ENCODE measurements at regions not wholly inside any gene's neighbourhood (a gene's known extent, or its start where the extent isn't known, plus 50 kb on each side); places are given as distances from the start of the nearest gene placed in this dataset.

DNA sequence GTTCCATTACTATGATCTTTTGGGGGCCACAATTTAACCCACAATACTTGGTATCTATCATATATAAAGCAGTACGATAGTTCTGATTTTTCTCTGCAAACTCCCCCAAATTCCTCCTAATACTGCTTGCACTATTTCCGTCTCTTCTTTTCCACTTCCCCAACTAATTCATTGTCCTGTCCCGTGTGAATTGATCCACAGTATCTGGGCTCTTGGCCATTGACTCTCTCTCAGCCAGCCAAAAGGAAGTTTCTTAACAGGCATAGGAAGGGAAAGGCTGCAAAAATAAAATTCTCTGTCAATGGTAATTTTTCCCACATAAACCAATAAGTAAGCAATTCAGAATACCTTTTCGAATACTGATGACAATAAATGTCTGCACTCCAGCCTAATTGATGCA, 91.7 kb upstream of the DSCAM start:
- Histone ChIP-seq H3K27me3 (replicated peaks in 1 of 4; ENCODE audit: control insufficient read depth in 3 of 4, extremely low read depth in 1 of 4, insufficient read depth in 3 of 4, low read length in 3 of 4) (no peaks in the 10 kb centered on the region), H2BK120ac (replicated peaks; ENCODE audit: low read depth, low read length) (no peak overlapping the region), H4K20me1 (replicated peaks in 1 of 2; ENCODE audit: control insufficient read depth in 1 of 2, insufficient read depth in 2 of 2, low read length in 2 of 2) (no peaks in the 10 kb centered on the region), H2BK12ac (ENCODE audit: low read depth, low read length) (no peak overlapping the region), H3K4ac (replicated peaks; ENCODE audit: insufficient read length, low read depth, low read length) (no peak overlapping the region), H3K9me3 (ENCODE audit: insufficient read depth in 2 of 2, low read depth in 1 of 2, low read length in 1 of 2) (no peaks in the 10 kb centered on the region), H3K56ac (replicated peaks; ENCODE audit: insufficient read length, low read depth, low read length) (no peak overlapping the region), H3K36me3 (ENCODE audit: control insufficient read depth in 2 of 4, insufficient read depth in 4 of 4, low read length in 3 of 4) (no peaks in the 10 kb centered on the region), H2BK20ac (ENCODE audit: low read length) (no peak overlapping the region), H2BK5ac (ENCODE audit: low read depth, low read length) (no peak overlapping the region), H3K4me3 (ENCODE audit: extremely low read depth in 1 of 4, insufficient read depth in 2 of 4, low read depth in 3 of 4, low read length in 4 of 4) (no peak overlapping the region), H4K5ac (ENCODE audit: insufficient read length, low read depth, low read length) (no peak overlapping the region), H3K27ac (ENCODE audit: low read depth, low read length) (no peak overlapping the region), H3K4me1 (replicated peaks in 1 of 4; ENCODE audit: control insufficient read depth in 3 of 4, insufficient read depth in 4 of 4, low read length in 3 of 4) (peaks cover 0 to 3% (median under 1%) of the 10 kb centered on the region in 4 experiments; a peak in 1 of 7 replicates), H4K91ac (replicated peaks; ENCODE audit: insufficient read length, low read length) (no peak overlapping the region), H3K79me2 (ENCODE audit: control insufficient read depth in 1 of 2, insufficient read depth in 2 of 2, low read length in 2 of 2) (no peaks in the 10 kb centered on the region), H3K9ac (replicated peaks in 1 of 4; ENCODE audit: extremely low read depth in 1 of 4, low read depth in 3 of 4, low read length in 3 of 4) (no peak overlapping the region), H2AFZ (ENCODE audit: low read length) (no peak overlapping the region), H3K79me1 (ENCODE audit: low read depth, low read length) (no peaks in the 10 kb centered on the region), H3K18ac (ENCODE audit: extremely low read depth, low read length) (no peak overlapping the region), H2AK5ac (ENCODE audit: low read depth, low read length) (no peak overlapping the region), H2BK15ac (ENCODE audit: low read length) (no peak overlapping the region), H3K4me2 (ENCODE audit: insufficient read depth in 1 of 2, low read depth in 2 of 2, low read length in 2 of 2) (no peak overlapping the region), H3K23ac (ENCODE audit: insufficient read length) (no peak overlapping the region), H4K8ac (ENCODE audit: extremely low read depth, insufficient read depth, low read length) (no peak overlapping the region), H3K23me2 (ENCODE audit: low read depth, low read length) (0 out of 2 replicates have a peak, but pooled peaks cover 3% of the 10 kb centered on the region), H3K14ac (ENCODE audit: insufficient read length) (no peak overlapping the region)
- WGBS, 2 experiments (ENCODE audit: extremely low coverage in 1 of 2, insufficient coverage in 1 of 2, insufficient read length in 1 of 2, insufficient replicate concordance in 2 of 2, low coverage in 1 of 2, low lambda C conversion rate in 2 of 2, missing lambda C conversion rate in 1 of 2): 89% methylated on average over 4 of the region's 4 CpGs; no CpG with 5 or more reads in 1 of the 2 experiments
- POLR2A ChIA-PET (ENCODE audit: partially characterized antibody): no interaction called here
- no peak for DNase-seq (ENCODE audit: low read depth in 1 of 2, low spot score in 2 of 2)
- CTCF ChIA-PET (ENCODE audit: partially characterized antibody): no interaction called here
- FAIRE-seq: no peak
- TF ChIP-seq PHF8 (conservative IDR thresholded peaks at IDR 0.05; ENCODE audit: low read depth, low read length) (no peak), BRCA1 (IDR thresholded peaks at IDR 0.05; ENCODE audit: low read depth, low read length) (no peak), CHD1 (IDR thresholded peaks at IDR 0.05; ENCODE audit: low read depth, low read length) (no peak), SIRT6 (IDR thresholded peaks at IDR 0.05; ENCODE audit: low read length) (no peak), CEBPB (IDR thresholded peaks at IDR 0.05; ENCODE audit: low read depth, low read length) (no peak), USF2 (IDR thresholded peaks at IDR 0.05; ENCODE audit: low read length) (no peak), MAFK (IDR thresholded peaks at IDR 0.05; ENCODE audit: low read depth, low read length) (no peak), FOSL1 (IDR thresholded peaks at IDR 0.05; ENCODE audit: insufficient read depth, low read depth, low read length) (no peak), POLR2AphosphoS5 (IDR thresholded peaks at IDR 0.05; ENCODE audit: low read depth, low read length) (no peak), TAF7 (optimal IDR thresholded peaks at IDR 0.05; ENCODE audit: borderline replicate concordance, low read depth, low read length) (no peak), JUN (IDR thresholded peaks at IDR 0.05; ENCODE audit: low read depth, low read length) (no peak), NANOG (IDR thresholded peaks at IDR 0.05; ENCODE audit: insufficient read depth, low read depth, low read length, poor library complexity, severe bottlenecking) (no peak)

All from H1 (cell line).